ENCODE measurements at regions not wholly inside any gene's neighbourhood (a gene's known extent, or its start where the extent isn't known, plus 50 kb on each side); places are given as distances from the start of the nearest gene placed in this dataset.

DNA sequence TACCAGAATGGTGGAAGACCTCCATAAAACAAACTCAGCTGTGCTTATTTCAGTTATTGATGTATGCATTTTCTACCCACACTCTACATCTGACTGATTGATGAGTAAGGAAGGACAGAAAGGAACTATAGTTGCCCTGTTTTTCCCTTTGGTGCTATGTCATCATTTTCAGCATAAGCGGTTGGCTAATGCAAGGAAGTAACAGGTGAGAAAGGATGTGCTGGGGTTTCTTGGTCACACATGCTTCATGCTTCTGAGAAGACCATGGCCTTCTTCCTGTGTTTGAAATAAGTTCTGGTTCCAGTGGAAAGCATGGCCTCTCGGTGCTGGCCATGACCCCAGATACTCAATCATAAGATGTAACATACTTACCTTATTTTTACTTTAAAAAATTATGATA, 541.2 kb downstream of the PTPRU start:
- Histone ChIP-seq H3K27ac (no peak overlapping the region), H3K4me1 (no peaks in the 10 kb centered on the region), H3K9me3 (peaks cover 0 to 8% (median 4%) of the 10 kb centered on the region in 4 donors), H3K27me3 (no peaks in the 10 kb centered on the region), H3K36me3 (no peaks in the 10 kb centered on the region), H3K4me3 (no peak overlapping the region)
- TF ChIP-seq, protein P1, sequence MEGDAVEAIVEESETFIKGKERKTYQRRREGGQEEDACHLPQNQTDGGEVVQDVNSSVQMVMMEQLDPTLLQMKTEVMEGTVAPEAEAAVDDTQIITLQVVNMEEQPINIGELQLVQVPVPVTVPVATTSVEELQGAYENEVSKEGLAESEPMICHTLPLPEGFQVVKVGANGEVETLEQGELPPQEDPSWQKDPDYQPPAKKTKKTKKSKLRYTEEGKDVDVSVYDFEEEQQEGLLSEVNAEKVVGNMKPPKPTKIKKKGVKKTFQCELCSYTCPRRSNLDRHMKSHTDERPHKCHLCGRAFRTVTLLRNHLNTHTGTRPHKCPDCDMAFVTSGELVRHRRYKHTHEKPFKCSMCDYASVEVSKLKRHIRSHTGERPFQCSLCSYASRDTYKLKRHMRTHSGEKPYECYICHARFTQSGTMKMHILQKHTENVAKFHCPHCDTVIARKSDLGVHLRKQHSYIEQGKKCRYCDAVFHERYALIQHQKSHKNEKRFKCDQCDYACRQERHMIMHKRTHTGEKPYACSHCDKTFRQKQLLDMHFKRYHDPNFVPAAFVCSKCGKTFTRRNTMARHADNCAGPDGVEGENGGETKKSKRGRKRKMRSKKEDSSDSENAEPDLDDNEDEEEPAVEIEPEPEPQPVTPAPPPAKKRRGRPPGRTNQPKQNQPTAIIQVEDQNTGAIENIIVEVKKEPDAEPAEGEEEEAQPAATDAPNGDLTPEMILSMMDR (IDR thresholded peaks at IDR 0.05): no peak
- TF ChIP-seq POLR2AphosphoS5 (IDR thresholded peaks at IDR 0.05) (no peak), EP300 (IDR thresholded peaks at IDR 0.05) (no peak), POLR2A (IDR thresholded peaks at IDR 0.05) (no peak)
- 83 to 86% methylated on average over 2 of the region's 2 CpGs for WGBS, 2 donors
- ATAC-seq (ENCODE audit: low FRiP score in 2 of 2) (no peak), DNase-seq (no peak)

DNA sequence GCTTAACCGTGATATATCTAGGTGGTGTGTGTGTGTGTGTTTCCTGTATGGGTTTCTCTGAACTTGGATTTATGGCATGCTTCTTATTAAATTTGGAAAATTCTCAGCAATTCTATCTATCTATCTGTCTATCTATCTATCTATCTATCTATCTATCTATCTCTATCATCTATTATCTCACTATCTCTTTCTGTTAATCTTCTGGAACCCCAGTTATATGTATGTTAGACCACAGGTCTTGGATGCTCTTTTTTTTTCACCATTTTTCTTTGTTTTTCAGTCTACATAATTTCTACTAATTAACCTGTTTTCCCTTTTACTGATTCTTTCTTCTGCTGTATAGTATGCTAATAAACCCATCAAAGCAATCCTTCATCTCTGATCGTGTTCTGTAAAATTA, 538.0 kb downstream of the PTPRU start:
- no peaks in the 10 kb centered on the region for H3K4me1 ChIP-seq
- DNase-seq: no peak
- WGBS, 2 donors: 96% methylated on average over 2 of the region's 2 CpGs

DNA sequence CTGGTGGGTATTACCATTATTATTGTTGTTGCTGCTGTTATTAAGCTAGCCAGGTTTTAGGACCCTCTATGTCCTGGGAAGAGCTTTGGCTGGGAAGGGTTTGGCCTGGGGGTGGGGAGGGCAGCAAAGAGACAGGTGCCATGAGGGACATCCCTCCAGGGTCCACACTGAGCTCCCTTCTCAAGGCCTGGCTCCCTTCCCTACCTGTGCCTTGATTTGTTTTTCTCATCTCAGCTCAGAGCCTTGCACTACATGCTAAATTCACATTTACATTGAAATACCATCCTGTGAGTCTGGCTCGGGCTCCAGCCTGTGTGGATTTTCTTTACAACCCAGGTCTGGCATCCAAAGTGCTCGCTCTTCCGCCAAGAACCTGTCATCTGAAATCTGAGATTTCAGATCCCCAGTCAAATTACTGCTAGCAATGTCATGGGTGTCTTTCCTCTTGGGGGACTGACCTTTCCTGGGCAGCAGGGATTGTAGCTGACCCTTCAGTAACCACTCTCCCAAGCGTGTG, 536.3 kb downstream of the PTPRU start:
- no peak overlapping the region for H3K27ac ChIP-seq
- no peak overlapping the region for H3K4me3 ChIP-seq
- no peak for ATAC-seq (ENCODE audit: low FRiP score in 2 of 2)
- WGBS, 2 donors: 66 to 68% methylated on average over 4 of the region's 4 CpGs
- H3K4me1 ChIP-seq: no peaks in the 10 kb centered on the region
- no peaks in the 10 kb centered on the region for H3K36me3 ChIP-seq
- DNase-seq: no peak
- peaks cover 0 to 8% (median 4%) of the 10 kb centered on the region in 4 donors for H3K9me3 ChIP-seq
- TF ChIP-seq, protein P1 (IDR thresholded peaks at IDR 0.05): no peak
- no peak for TF ChIP-seq EP300 (IDR thresholded peaks at IDR 0.05)
- TF ChIP-seq POLR2A (IDR thresholded peaks at IDR 0.05): no peak
- TF ChIP-seq POLR2AphosphoS5 (IDR thresholded peaks at IDR 0.05): no peak
- no peaks in the 10 kb centered on the region for H3K27me3 ChIP-seq

More for the DNA sequence above, 538.0 kb downstream of the PTPRU start:
- H3K9me3 ChIP-seq: peaks cover 0 to 8% (median 4%) of the 10 kb centered on the region in 4 donors
- TF ChIP-seq, protein P1 (IDR thresholded peaks at IDR 0.05): no peak
- TF ChIP-seq POLR2AphosphoS5 (IDR thresholded peaks at IDR 0.05) (no peak), EP300 (IDR thresholded peaks at IDR 0.05) (no peak), POLR2A (IDR thresholded peaks at IDR 0.05) (no peak)
- no peak overlapping the region for H3K4me3 ChIP-seq
- no peak for ATAC-seq (ENCODE audit: low FRiP score in 2 of 2)
- no peak overlapping the region for H3K27ac ChIP-seq
- H3K27me3 ChIP-seq: no peaks in the 10 kb centered on the region
- H3K36me3 ChIP-seq: no peaks in the 10 kb centered on the region

DNA sequence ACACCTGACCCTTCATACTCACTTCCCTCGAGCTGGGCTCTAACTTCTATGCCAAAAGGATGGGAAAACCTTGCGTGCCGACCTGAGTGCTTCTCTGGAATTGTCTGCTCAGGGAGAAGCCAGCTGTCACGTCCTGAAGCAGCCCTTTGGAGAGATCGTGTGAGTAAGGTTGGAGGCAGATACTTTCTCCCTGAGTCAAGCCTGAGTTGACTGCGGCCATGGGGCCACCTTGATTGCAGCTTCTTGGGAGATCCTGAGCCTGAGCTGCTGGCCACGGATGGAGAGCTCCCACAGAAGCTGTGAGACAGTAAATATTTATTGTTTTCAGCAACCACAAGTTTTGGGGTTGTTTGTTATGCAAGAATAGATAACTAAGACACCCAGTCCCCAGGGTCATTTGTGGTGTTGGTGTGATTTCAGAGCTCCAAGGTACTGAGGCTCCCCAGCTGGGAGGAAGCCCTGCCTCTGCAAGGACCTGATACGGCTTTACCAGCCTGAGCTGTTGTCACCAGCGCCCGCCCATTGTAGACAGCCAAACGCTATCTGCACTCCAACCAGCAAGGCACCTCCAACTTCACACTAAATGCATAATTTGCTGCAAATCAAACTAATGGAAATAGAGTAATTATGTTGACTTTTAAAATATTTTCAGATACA, 531.6 kb downstream of the PTPRU start:
- ATAC-seq (ENCODE audit: low FRiP score in 2 of 2) (no peak), DNase-seq (no peak)
- TF ChIP-seq EP300 (IDR thresholded peaks at IDR 0.05) (no peak), POLR2A (IDR thresholded peaks at IDR 0.05) (no peak), POLR2AphosphoS5 (IDR thresholded peaks at IDR 0.05) (no peak)
- TF ChIP-seq, protein P1 (IDR thresholded peaks at IDR 0.05): no peak
- H3K36me3 ChIP-seq: no peaks in the 10 kb centered on the region
- H3K27me3 ChIP-seq: no peaks in the 10 kb centered on the region
- H3K4me1 ChIP-seq: no peaks in the 10 kb centered on the region
- no peak overlapping the region for H3K27ac ChIP-seq
- WGBS, 2 donors: 60 to 66% methylated on average over 7 to 11 of the region's 11 CpGs
- H3K9me3 ChIP-seq: no peaks in the 10 kb centered on the region
- no peak overlapping the region for H3K4me3 ChIP-seq

All from upper lobe of left lung (tissue), 6 donors.